ENCODE measurements at regions not wholly inside any gene's neighbourhood (a gene's known extent, or its start where the extent isn't known, plus 50 kb on each side); places are given as distances from the start of the nearest gene placed in this dataset.
"Not testable (repeated sequence)": the region's sequence is repeated elsewhere in the genome, so short reads cannot be mapped to it uniquely, and the experiment has no call there.

GRCh38 chr14:71165121-71166031 lies 258.1 kb downstream of the PCNX1 start:
- FAIRE-seq = no peak

GRCh38 chr14:71166180-71166837 lies 259.1 kb downstream of the PCNX1 start:
- FAIRE-seq = no peak

More at GRCh38 chr14:71165121-71166031, 258.1 kb downstream of the PCNX1 start:
- no peak for DNase-seq (ENCODE audit: low spot score)

DNA sequence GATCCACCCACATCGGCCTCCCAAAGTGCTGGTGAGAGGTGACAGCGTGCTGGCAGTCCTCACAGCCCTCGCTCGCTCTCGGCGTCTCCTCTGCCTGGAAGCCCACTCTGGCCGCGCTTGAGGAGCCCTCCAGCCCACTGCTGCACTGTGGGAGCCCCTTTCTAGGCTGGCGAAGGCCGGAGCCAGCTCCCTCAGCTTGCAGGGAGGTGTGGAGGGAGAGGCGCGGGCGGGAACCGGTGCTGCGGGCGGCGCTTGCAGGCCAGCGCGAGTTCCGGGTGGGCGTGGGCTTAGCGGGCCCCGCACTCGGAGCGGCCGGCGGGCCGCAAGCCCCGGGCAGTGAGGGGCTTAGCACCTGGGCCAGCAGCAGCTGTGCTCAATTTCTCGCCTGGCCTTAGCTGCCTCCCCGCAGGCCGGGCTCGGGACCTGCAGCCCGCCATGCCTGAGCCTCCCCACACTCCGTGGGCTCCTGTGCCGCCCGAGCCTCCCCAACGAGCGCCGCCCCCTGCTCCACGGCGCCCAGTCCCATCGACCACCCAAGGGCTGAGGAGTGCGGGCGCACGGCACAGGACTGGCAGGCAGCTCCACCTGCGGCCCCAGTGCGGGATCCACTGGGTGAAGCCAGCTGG lies 260.2 kb downstream of the PCNX1 start:
- FAIRE-seq; DNase-seq (ENCODE audit: low spot score): not testable (repeated sequence)

More at GRCh38 chr14:71166180-71166837, 259.1 kb downstream of the PCNX1 start:
- DNase-seq (ENCODE audit: low spot score) = peak; percentile 4

- not testable (repeated sequence) for DNase-seq (ENCODE audit: low spot score); FAIRE-seq
Measured at GRCh38 chr14:71168161-71168560, 260.9 kb downstream of the PCNX1 start.

DNA sequence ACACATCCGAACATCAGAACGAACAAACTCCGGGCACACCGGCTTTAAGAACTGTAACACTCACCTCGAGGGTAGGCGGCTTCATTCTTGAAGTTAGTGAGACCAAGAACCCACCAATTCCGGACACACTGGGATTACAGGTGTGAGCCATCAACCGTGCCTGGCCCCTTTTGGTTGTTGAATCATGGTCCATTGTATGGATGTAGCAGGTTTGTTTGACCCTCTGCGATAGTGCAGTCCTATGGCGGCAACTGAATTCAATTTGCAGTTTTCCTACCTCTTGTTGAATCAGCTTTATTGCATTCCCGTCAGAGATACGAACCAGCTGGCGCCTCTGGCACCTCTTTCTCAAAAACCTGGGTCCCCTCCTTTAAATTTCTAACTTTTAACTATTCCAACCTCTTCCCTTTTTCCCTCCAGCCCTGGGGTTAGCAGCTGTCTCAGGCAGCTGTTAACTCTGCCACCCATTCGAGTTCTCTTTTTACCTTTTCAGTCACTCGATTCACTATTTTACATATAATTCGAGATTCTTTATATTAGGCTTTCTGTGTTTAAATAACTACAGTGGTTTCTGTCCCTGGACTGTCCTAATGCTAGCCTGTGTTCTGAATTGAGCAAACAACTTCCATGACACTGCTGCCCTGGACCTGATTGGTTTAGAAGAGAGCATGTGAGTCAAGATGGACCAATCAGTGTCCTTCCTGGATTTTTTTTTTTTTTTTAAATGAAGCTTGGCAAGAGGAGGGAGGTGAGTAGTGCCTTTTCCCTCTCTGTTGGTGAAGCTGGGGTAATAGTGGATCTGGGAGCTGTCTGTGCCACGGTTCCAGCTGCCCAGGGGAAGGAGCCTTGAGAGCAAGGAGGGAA lies 261.5 kb downstream of the PCNX1 start:
- DNase-seq (ENCODE audit: low spot score) = no peak

DNA sequence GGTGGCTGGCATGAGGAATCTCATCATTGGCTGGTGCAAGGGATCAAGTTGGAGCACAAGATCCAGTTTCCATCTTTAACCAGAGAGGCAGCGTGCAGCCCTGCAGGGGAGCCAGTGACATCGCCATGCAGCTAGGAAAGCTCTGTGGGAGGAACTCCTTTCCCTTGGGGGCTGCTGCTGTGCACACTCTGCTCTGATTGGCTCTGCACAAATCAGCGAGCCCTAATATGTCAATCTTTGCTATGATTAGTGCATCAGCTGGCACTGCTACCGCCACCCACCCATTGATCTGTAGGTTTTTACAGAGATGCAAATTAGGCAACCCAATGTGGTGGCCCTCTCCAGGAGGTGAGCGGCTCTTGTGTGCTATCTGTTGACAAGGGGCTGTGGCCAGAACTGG lies 262.6 kb downstream of the PCNX1 start:
- no peak for FAIRE-seq

More for the DNA sequence above, 261.5 kb downstream of the PCNX1 start:
- no peak for FAIRE-seq

GRCh38 chr14:71175491-71175890 lies 268.2 kb downstream of the PCNX1 start:
- DNase-seq (ENCODE audit: low spot score) = no peak
- no peak for FAIRE-seq

More for the DNA sequence above, 262.6 kb downstream of the PCNX1 start:
- DNase-seq (ENCODE audit: low spot score) = no peak

DNA sequence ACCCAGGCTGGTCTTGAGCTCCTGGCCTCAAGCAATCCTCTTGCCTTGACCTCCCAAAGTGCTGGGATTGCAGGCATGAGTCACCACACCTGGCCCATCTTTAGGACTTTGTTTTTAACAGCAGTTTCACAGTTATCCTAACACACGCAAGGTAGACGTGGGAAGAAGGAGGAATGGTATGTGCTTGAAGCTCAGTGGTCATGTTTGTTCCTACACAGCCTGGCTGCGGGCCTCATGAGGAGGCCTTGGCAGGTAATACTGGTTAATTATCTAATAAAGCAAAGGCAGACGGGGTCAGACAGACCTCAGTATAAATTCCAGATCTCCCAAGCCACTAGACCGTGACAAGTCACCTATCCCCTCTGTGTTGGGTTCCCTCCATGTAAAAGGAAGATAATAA lies 271.8 kb downstream of the PCNX1 start:
- FAIRE-seq = no peak
- no peak for DNase-seq (ENCODE audit: low spot score)

GRCh38 chr14:71180397-71180796 lies 273.1 kb downstream of the PCNX1 start:
- FAIRE-seq (no peak), DNase-seq (ENCODE audit: low spot score) (no peak)

DNA sequence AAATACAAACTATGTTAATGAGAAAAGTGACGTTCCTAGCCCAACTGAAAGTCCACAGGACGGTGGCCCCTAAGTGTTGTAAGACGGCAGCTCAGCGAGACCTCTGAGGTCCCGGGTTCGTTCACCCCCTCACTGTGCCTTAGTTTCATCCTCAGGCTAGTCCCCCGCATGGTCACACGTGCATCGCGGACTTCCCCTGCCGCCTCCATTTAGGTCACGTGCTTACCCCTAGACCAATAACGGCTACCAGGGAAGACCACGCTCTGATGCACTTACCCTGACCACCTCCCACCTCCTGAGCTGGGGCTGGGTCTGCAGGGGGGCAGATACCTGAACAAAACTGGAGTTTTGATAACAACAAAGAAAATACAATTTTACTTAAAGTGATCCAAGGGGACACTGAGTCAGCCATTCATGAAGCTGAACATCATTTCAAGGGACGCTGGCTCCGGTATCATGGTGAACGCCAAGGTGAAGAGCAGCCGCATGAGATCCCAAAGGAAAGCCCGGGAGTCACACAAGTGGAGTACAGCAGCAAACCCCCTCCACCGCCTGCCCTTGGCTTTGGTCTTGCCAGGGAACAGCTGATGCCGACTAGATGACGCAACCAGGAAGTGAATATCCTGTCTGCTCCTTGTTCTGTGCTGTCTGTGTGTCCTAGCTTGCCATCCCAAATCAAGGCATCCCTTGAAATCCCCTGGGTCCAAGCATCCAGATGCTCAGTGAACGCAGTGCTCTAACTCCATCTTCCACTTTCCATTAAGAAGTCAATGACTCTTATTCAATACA lies 274.1 kb downstream of the PCNX1 start:
- no peak for FAIRE-seq

GRCh38 chr14:71183876-71184689 lies 276.8 kb downstream of the PCNX1 start:
- FAIRE-seq (no peak), DNase-seq (ENCODE audit: low spot score) (no peak)

More for the DNA sequence above, 274.1 kb downstream of the PCNX1 start:
- DNase-seq (ENCODE audit: low spot score) = no peak

DNA sequence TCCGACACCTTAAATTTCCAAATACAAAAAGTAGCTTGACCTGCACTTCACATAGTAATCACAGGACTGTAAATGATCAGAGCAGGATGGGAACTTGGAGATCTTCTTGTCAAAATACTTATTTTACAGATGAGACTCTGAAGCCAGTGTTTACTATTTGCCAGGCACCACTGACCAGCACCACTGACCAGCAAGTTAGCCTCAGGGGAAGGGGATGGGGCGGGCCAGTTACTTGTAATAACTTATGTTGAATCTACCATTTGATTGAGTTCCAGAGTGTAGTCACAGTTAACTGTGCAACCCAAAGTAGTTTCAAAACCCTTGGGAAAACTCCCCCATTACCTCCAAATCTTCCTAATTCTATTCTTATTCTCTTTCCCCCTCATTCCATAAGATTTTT lies 278.4 kb downstream of the PCNX1 start:
- DNase-seq (ENCODE audit: low spot score) = no peak
- no peak for FAIRE-seq

GRCh38 chr14:71187633-71188356 lies 280.5 kb downstream of the PCNX1 start:
- no peak for FAIRE-seq
- DNase-seq (ENCODE audit: low spot score) = no peak

- FAIRE-seq = no peak
- no peak for DNase-seq (ENCODE audit: low spot score)
Measured at GRCh38 chr14:71190770-71191374, 283.6 kb downstream of the PCNX1 start.

- FAIRE-seq = no peak
- no peak for DNase-seq (ENCODE audit: low spot score)
Measured at GRCh38 chr14:71193663-71194062, 286.4 kb downstream of the PCNX1 start.

- no peak for DNase-seq (ENCODE audit: low spot score)
- no peak for FAIRE-seq
Measured at GRCh38 chr14:71194251-71194650, 287.0 kb downstream of the PCNX1 start.

DNA sequence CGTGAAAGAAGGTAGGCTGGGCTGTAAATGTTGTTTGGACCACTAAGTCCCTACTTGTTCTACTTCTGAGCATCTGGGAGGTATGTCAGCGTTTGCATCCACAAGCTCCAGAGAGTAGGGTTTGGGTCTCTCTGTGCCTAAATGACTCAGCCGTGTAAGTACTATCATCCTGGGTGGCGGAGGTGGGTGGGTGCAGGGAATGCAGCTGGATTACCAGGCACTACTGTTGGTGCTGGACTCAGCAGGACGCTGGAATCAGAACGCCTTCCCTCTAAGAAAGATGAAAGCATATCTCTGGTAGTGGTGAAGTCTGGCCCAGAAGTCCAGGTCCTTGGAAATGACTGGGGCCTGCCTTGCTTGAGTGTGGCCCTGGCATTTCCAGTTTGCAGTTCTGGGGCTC lies 289.7 kb downstream of the PCNX1 start:
- FAIRE-seq (no peak), DNase-seq (ENCODE audit: low spot score) (no peak)

- DNase-seq (ENCODE audit: low spot score) (no peak), FAIRE-seq (no peak)
Measured at GRCh38 chr14:71198687-71199086, 291.4 kb downstream of the PCNX1 start.
